ENCODE measurements at regions not wholly inside any gene's neighbourhood (a gene's known extent, or its start where the extent isn't known, plus 50 kb on each side); places are given as distances from the start of the nearest gene placed in this dataset.

DNA sequence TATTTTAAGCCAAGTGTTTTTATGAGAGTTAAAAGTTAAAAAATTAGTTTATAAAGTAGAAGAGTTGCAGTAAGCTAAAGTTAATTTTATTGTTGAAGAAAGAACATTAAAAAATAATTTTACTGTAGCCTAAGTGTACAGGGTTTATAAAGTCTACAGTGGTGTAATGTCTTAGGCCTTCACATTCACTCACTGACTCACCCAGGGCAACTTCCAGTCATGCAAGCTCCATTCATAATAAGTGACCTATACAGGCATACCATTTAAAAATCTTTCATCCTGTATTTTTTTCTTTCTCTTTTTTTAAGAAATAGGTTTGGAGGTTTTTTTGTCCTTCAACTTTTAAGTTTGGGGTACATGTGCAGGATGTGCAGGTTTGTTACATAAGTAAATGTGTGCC, 87.9 kb upstream of the NR3C2 start:
- no peak overlapping the region for H2BK5ac ChIP-seq (ENCODE audit: low read depth, low read length)
- no peak overlapping the region for H3K4me3 ChIP-seq (ENCODE audit: extremely low read depth in 1 of 4, insufficient read depth in 2 of 4, low read depth in 3 of 4, low read length in 4 of 4)
- H3K4ac ChIP-seq (replicated peaks; ENCODE audit: insufficient read length, low read depth, low read length), result no peak overlapping the region
- no peak overlapping the region for H3K56ac ChIP-seq (replicated peaks; ENCODE audit: insufficient read length, low read depth, low read length)
- H2BK12ac ChIP-seq (ENCODE audit: low read depth, low read length), result no peak overlapping the region
- no peak overlapping the region for H3K23ac ChIP-seq (ENCODE audit: insufficient read length)
- no peaks in the 10 kb centered on the region for H4K20me1 ChIP-seq (replicated peaks in 1 of 2; ENCODE audit: control insufficient read depth in 1 of 2, insufficient read depth in 2 of 2, low read length in 2 of 2)
- H4K8ac ChIP-seq (ENCODE audit: extremely low read depth, insufficient read depth, low read length), result no peak overlapping the region
- peaks cover 4 to 5% of the 10 kb centered on the region in 2 experiments for H3K9me3 ChIP-seq (ENCODE audit: insufficient read depth in 2 of 2, low read depth in 1 of 2, low read length in 1 of 2)
- FAIRE-seq, result no peak
- no peaks in the 10 kb centered on the region for H3K27me3 ChIP-seq (replicated peaks in 1 of 4; ENCODE audit: control insufficient read depth in 3 of 4, extremely low read depth in 1 of 4, insufficient read depth in 3 of 4, low read length in 3 of 4)
- H3K27ac ChIP-seq (ENCODE audit: low read depth, low read length), result no peak overlapping the region
- no peaks in the 10 kb centered on the region for H3K79me2 ChIP-seq (ENCODE audit: control insufficient read depth in 1 of 2, insufficient read depth in 2 of 2, low read length in 2 of 2)
- no peak for DNase-seq (ENCODE audit: low read depth in 1 of 2, low spot score in 2 of 2)
- H2AK5ac ChIP-seq (ENCODE audit: low read depth, low read length), result no peak overlapping the region
- CTCF ChIA-PET (ENCODE audit: partially characterized antibody), result no interaction called here
- no peak overlapping the region for H4K5ac ChIP-seq (ENCODE audit: insufficient read length, low read depth, low read length)
- H3K18ac ChIP-seq (ENCODE audit: extremely low read depth, low read length), result no peak overlapping the region
- no peak overlapping the region for H4K91ac ChIP-seq (replicated peaks; ENCODE audit: insufficient read length, low read length)
- H3K23me2 ChIP-seq (ENCODE audit: low read depth, low read length), result no peaks in the 10 kb centered on the region
- H3K36me3 ChIP-seq (ENCODE audit: control insufficient read depth in 2 of 4, insufficient read depth in 4 of 4, low read length in 3 of 4), result no peaks in the 10 kb centered on the region
- TF ChIP-seq JUND (IDR thresholded peaks at IDR 0.05; ENCODE audit: low read length) (no peak), ZNF274 (IDR thresholded peaks at IDR 0.05; ENCODE audit: borderline replicate concordance, extremely low read depth, low read length) (no peak), SP4 (IDR thresholded peaks at IDR 0.05; ENCODE audit: low read length) (no peak), RFX5 (IDR thresholded peaks at IDR 0.05; ENCODE audit: borderline replicate concordance, low read depth, low read length) (no peak), PHF8 (conservative IDR thresholded peaks at IDR 0.05; ENCODE audit: low read depth, low read length) (no peak), GABPA (IDR thresholded peaks at IDR 0.05; ENCODE audit: borderline replicate concordance, insufficient read depth, low read length) (no peak), POLR2A (IDR thresholded peaks at IDR 0.05; ENCODE audit: control extremely low read depth in 1 of 2, low read depth in 2 of 2, low read length in 2 of 2) (no peak), BACH1 (IDR thresholded peaks at IDR 0.05; ENCODE audit: low read length) (no peak), GTF2F1 (IDR thresholded peaks at IDR 0.05; ENCODE audit: borderline replicate concordance, low read depth, low read length) (no peak), ASH2L (IDR thresholded peaks at IDR 0.05; ENCODE audit: low read length) (no peak), SIN3A (conservative IDR thresholded peaks at IDR 0.05 in 1 of 2, IDR thresholded peaks at IDR 0.05 in 1 of 2; ENCODE audit: low read depth in 1 of 2, low read length in 2 of 2) (no peak), HDAC6 (IDR thresholded peaks at IDR 0.05; ENCODE audit: low read depth, low read length) (no peak), BCL11A (IDR thresholded peaks at IDR 0.05; ENCODE audit: low read depth in 2 of 2, low read length in 2 of 2) (no peak), EZH2 (IDR thresholded peaks at IDR 0.05; ENCODE audit: low read depth, low read length, severe bottlenecking) (no peak), CREB1 (IDR thresholded peaks at IDR 0.05) (no peak), NANOG (IDR thresholded peaks at IDR 0.05; ENCODE audit: insufficient read depth, low read depth, low read length, poor library complexity, severe bottlenecking) (no peak)
- POLR2A ChIA-PET (ENCODE audit: partially characterized antibody), result no interaction called here
- H3K4me1 ChIP-seq (replicated peaks in 1 of 4; ENCODE audit: control insufficient read depth in 3 of 4, insufficient read depth in 4 of 4, low read length in 3 of 4), result no peaks in the 10 kb centered on the region
- no peak overlapping the region for H2BK120ac ChIP-seq (replicated peaks; ENCODE audit: low read depth, low read length)
- H2BK15ac ChIP-seq (ENCODE audit: low read length), result no peak overlapping the region
- no peak overlapping the region for H3K14ac ChIP-seq (ENCODE audit: insufficient read length)
- no peak overlapping the region for H3K4me2 ChIP-seq (ENCODE audit: insufficient read depth in 1 of 2, low read depth in 2 of 2, low read length in 2 of 2)
- H2BK20ac ChIP-seq (ENCODE audit: low read length), result no peak overlapping the region
- H3K9ac ChIP-seq (replicated peaks in 1 of 4; ENCODE audit: extremely low read depth in 1 of 4, low read depth in 3 of 4, low read length in 3 of 4), result no peak overlapping the region
- H2AFZ ChIP-seq (ENCODE audit: low read length), result no peak overlapping the region
- no peaks in the 10 kb centered on the region for H3K79me1 ChIP-seq (ENCODE audit: low read depth, low read length)

Data from H1 (cell line).